GM23248 (cell line): ENCODE measurements at regions not wholly inside any gene's neighbourhood (a gene's known extent, or its start where the extent isn't known, plus 50 kb on each side); places are given as distances from the start of the nearest gene placed in this dataset.
"Not testable (repeated sequence)": the region's sequence is repeated elsewhere in the genome, so short reads cannot be mapped to it uniquely, and the experiment has no call there.

Source experiments
- DNase-seq: peaks from one replicate; pipeline ENCODE4 v3.0.0-alpha.2; 2015
- H2AFZ ChIP-seq: fragments of 200-600 bp; sonication (generic); 2 replicates; pipeline ENCODE4 v1.6.1; 2016; ENCODE audit warnings: antibody characterized with exemption
- H3F3A ChIP-seq: fragments of 200-600 bp; sonication (generic); 2 replicates; pipeline ENCODE4 v1.6.1; 2016; ENCODE audit warnings: mild to moderate bottlenecking, antibody characterized with exemption, mixed run types; ENCODE audit not compliant: insufficient read depth
- H3K27ac ChIP-seq: fragments of 200-600 bp; sonication (generic); 2 replicates; pipeline ENCODE4 v1.5.1; 2016; ENCODE audit warnings: mild to moderate bottlenecking
- H3K27me3 ChIP-seq: fragments of 200-600 bp; sonication (generic); replicated peaks from 2 replicates; pipeline ENCODE4 v1.6.1; 2016; ENCODE audit warnings: mild to moderate bottlenecking; ENCODE audit not compliant: insufficient read depth
- H3K36me3 ChIP-seq: fragments of 200-600 bp; sonication (generic); 2 replicates; pipeline ENCODE4 v1.6.1; 2016; ENCODE audit warnings: low read depth, mild to moderate bottlenecking
- H3K4me1 ChIP-seq: fragments of 200-600 bp; sonication (generic); 2 replicates; pipeline ENCODE4 v1.6.1; 2016; ENCODE audit warnings: mild to moderate bottlenecking; ENCODE audit not compliant: insufficient read depth
- H3K4me2 ChIP-seq: fragments of 200-600 bp; sonication (generic); one replicate; pipeline ENCODE4 v1.6.1; 2016; ENCODE audit warnings: mild to moderate bottlenecking; ENCODE audit not compliant: unreplicated experiment
- H3K4me3 ChIP-seq: fragments of 200-600 bp; sonication (generic); 2 replicates; pipeline ENCODE4 v1.5.1; 2016; ENCODE audit warnings: mild to moderate bottlenecking
- H3K79me2 ChIP-seq: fragments of 200-600 bp; sonication (generic); 2 replicates; pipeline ENCODE4 v1.6.1; 2016; ENCODE audit warnings: mild to moderate bottlenecking; ENCODE audit not compliant: insufficient read depth
- H3K9ac ChIP-seq: fragments of 200-600 bp; sonication (generic); 2 replicates; pipeline ENCODE4 v1.6.1; 2016; ENCODE audit warnings: mild to moderate bottlenecking
- H3K9me2 ChIP-seq: fragments of 200-600 bp; sonication (generic); 2 replicates; pipeline ENCODE4 v1.6.1; 2016; ENCODE audit warnings: mixed run types, mild to moderate bottlenecking, moderate library complexity; ENCODE audit not compliant: insufficient read depth
- H3K9me3 ChIP-seq: fragments of 200-600 bp; sonication (generic); one replicate; pipeline ENCODE4 v1.6.1; 2017; ENCODE audit warnings: low read depth
- H4K20me1 ChIP-seq: fragments of 200-600 bp; sonication (generic); 2 replicates; pipeline ENCODE4 v1.6.0; 2016; ENCODE audit not compliant: insufficient read depth
- EZH2 ChIP-seq: fragments of 200-600 bp; sonication (generic); IDR thresholded peaks from 2 replicates; pipeline ENCODE4 v1.6.1; 2018; ENCODE audit warnings: antibody characterized with exemption, mild to moderate bottlenecking; ENCODE audit not compliant: insufficient read depth, poor library complexity, severe bottlenecking
- EZH2phosphoT487 ChIP-seq: fragments of 200-600 bp; sonication (generic); IDR thresholded peaks from 2 replicates; pipeline ENCODE4 v1.6.1; 2018; ENCODE audit warnings: antibody characterized with exemption, moderate library complexity, mild to moderate bottlenecking, low read depth; ENCODE audit not compliant: insufficient read depth
- WGBS, 2 experiments: methylation state at CpG; one replicate each; pipeline ENCODE4 v1.1.6; 2015 to 2017; ENCODE audit warnings: low lambda C conversion rate in 2 of 2, low coverage in 1 of 2; ENCODE audit errors: missing lambda C conversion rate in 2 of 2; 5-methylcytosine and 5-hydroxymethylcytosine counted together
- in situ Hi-C: fragments of 300-500 bp; cut with MboI; formaldehyde crosslinking; loops from 2 replicates; pipeline ENCODE4 v1.15.0; 2020

DNA sequence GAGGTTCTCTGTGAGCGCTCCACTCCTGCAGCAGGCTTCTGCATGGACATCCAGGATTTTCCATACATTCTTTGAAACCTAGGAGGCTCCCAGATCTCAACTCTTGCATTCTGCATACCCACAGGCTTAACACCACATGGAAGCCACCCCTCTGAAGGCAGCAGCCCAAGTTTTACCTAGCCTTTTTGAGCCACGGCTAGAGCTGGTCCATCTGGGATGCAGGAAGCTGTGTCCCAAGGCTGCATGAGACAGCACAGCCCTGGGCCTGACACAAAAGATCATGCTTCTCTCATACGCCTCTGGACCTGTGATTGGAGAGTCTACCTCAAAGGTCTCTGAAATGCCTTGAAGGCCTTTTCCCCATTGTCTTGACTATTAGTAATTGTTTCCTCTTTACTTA, 53.6 kb upstream of the RPRM start:
- no peak overlapping the region for H3K4me2 ChIP-seq
- H3K9me3 ChIP-seq: no peaks in the 10 kb centered on the region
- WGBS, 2 experiments: 36 to 49% methylated on average over 3 of the region's 3 CpGs
- no peaks in the 10 kb centered on the region for H3K36me3 ChIP-seq
- no peak overlapping the region for H3K9ac ChIP-seq
- H3K4me3 ChIP-seq: no peak overlapping the region
- no peaks in the 10 kb centered on the region for H3K4me1 ChIP-seq
- H3K9me2 ChIP-seq: no peaks in the 10 kb centered on the region
- DNase-seq: no peak
- H3K27me3 ChIP-seq: no peaks in the 10 kb centered on the region
- in situ Hi-C loops: no loop called here
- no peaks in the 10 kb centered on the region for H3F3A ChIP-seq
- no peak for TF ChIP-seq EZH2
- no peak for TF ChIP-seq EZH2phosphoT487
- no peaks in the 10 kb centered on the region for H3K79me2 ChIP-seq
- H4K20me1 ChIP-seq: no peaks in the 10 kb centered on the region
- H3K27ac ChIP-seq: no peak overlapping the region
- H2AFZ ChIP-seq: no peak overlapping the region

DNA sequence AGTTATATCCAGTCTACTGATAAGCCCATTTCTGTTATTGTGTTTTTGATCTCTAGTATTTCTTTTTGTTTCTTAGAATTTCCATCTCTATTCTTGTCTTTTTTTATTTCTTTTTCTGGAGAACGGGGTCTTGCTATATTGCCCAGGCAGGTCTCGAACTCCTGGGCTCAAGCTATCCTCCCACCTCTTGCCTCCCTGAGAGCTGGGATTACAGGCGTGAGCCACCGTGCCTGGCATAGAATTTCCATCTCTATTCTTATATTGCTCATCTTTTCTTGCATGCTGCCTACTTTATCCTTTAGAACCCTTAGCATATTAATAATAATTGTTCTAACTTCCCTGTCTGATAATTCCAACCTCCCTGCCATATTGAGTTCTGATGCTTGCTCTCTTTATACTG, 55.2 kb upstream of the RPRM start:
- H3K27ac ChIP-seq, H4K20me1 ChIP-seq, in situ Hi-C loops, H3K9me3 ChIP-seq, H2AFZ ChIP-seq, H3F3A ChIP-seq, H3K27me3 ChIP-seq, H3K4me3 ChIP-seq, H3K9ac ChIP-seq, H3K79me2 ChIP-seq, H3K9me2 ChIP-seq, H3K4me1 ChIP-seq, DNase-seq, H3K4me2 ChIP-seq, H3K36me3 ChIP-seq: not testable (repeated sequence)
- WGBS, 2 experiments: 25 to 32% methylated on average over 4 of the region's 4 CpGs

DNA sequence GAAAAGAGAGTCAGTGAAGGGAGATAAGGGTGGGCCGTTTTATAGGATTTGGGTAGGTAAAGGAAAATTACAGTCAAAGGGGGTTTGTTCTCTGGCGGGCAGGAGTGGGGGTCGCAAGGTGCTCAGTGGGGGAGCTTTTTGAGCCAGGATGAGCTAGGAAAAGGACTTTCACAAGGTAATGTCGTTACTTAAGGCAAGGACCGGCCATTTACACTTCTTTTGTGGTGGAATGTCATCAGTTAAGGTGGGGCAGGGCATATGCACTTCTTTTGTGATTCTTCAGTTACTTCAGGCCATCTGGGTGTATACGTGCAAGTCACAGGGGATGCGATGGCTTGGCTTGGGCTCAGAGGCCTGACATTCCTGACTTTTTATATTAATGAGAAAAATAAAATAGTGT, 56.0 kb upstream of the RPRM start:
- H3K79me2 ChIP-seq, H2AFZ ChIP-seq, in situ Hi-C loops, H3K9ac ChIP-seq, H3K4me1 ChIP-seq, H3K27ac ChIP-seq, H3K9me3 ChIP-seq, H3K9me2 ChIP-seq, H3F3A ChIP-seq, H3K36me3 ChIP-seq, H3K4me2 ChIP-seq, H3K4me3 ChIP-seq, DNase-seq, H4K20me1 ChIP-seq, H3K27me3 ChIP-seq: not testable (repeated sequence)
- 26 to 31% methylated on average over 7 of the region's 7 CpGs for WGBS, 2 experiments

DNA sequence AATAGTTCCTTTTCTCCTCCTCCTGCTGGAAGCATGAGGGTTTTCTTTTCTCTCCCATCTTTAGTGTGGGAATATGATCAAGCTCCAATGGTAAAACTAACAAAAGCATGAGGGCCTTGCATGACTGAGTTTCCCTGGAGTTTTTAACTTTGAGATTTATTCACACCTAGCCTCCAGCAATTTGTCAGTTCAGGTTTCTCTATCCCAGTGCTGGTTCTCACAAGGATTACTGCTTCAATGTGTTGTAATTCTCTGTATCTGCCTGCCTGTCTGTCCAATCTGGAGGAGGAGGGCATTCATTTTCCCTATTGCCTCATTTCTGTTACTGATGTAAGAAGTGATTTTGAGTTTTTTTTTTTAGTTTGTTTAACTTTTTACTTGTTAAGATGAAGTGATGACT, 57.6 kb upstream of the RPRM start:
- Histone ChIP-seq H3K27ac (no peak overlapping the region), H3K27me3 (no peaks in the 10 kb centered on the region), H3K9me2 (no peaks in the 10 kb centered on the region), H2AFZ (no peak overlapping the region), H3K9me3 (no peaks in the 10 kb centered on the region), H3K4me1 (no peaks in the 10 kb centered on the region), H3K4me3 (no peak overlapping the region), H3K79me2 (no peaks in the 10 kb centered on the region), H4K20me1 (no peaks in the 10 kb centered on the region), H3K4me2 (no peak overlapping the region), H3K36me3 (no peaks in the 10 kb centered on the region), H3K9ac (no peak overlapping the region), H3F3A (no peaks in the 10 kb centered on the region)
- no peak for DNase-seq
- in situ Hi-C loops: no loop called here
- TF ChIP-seq EZH2phosphoT487 (no peak), EZH2 (no peak)

DNA sequence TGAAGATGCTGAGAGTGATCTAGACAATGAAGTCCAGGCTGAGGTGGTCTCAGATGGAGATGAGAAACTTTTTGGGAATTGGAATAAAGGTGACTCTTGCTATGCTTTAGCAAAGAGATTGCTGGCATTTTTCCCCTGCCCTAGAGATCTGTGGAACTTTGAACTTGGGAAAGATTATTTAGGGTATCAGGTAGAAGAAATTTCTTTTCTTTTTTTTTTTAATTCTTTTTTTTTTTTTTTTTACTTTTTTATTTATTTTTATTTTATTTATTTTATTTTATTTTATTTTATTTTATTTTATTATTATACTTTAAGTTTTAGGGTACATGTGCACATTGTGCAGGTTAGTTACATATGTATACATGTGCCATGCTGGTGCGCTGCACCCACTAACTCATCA, 59.5 kb upstream of the RPRM start:
- H3K9me2 ChIP-seq, DNase-seq, H4K20me1 ChIP-seq, H3K4me3 ChIP-seq, H3F3A ChIP-seq, H3K36me3 ChIP-seq, H3K4me1 ChIP-seq, H2AFZ ChIP-seq, H3K27me3 ChIP-seq, in situ Hi-C loops, H3K79me2 ChIP-seq, H3K4me2 ChIP-seq, H3K9ac ChIP-seq, H3K9me3 ChIP-seq, H3K27ac ChIP-seq: not testable (repeated sequence)
- 80% methylated on average over 1 of the region's 1 CpG; no CpG with 5 or more reads in 1 of the 2 experiments for WGBS, 2 experiments
